ENCODE measurements at regions not wholly inside any gene's neighbourhood (a gene's known extent, or its start where the extent isn't known, plus 50 kb on each side); places are given as distances from the start of the nearest gene placed in this dataset.
"Not testable (repeated sequence)": the region's sequence is repeated elsewhere in the genome, so short reads cannot be mapped to it uniquely, and the experiment has no call there.

GRCh38 chr2:870426-870825 lies 80.2 kb upstream of the SNTG2 start:
- H4K20me1 ChIP-seq (ENCODE audit: insufficient read depth, poor library complexity, severe bottlenecking) = no peaks in the 10 kb centered on the region
- H3K79me2 ChIP-seq = no peaks in the 10 kb centered on the region
- no peak overlapping the region for H3K4me3 ChIP-seq
- no peak overlapping the region for H2AFZ ChIP-seq
- no peaks in the 10 kb centered on the region for H3K36me3 ChIP-seq (replicated peaks; ENCODE audit: insufficient read depth, low read depth)
- no peaks in the 10 kb centered on the region for H3K9me3 ChIP-seq (ENCODE audit: low read depth)
- no peak for DNase-seq (ENCODE audit: low spot score)
- H3K4me1 ChIP-seq (ENCODE audit: insufficient read depth) = no peaks in the 10 kb centered on the region
- H3K27me3 ChIP-seq = no peaks in the 10 kb centered on the region
- WGBS (ENCODE audit: low lambda C conversion rate, missing lambda C conversion rate) = 91% methylated on average over 8 of the region's 8 CpGs
- H3K4me2 ChIP-seq = no peak overlapping the region
- no peak for TF ChIP-seq EZH2phosphoT487 (IDR thresholded peaks at IDR 0.05; ENCODE audit: low read depth, severe bottlenecking, unreplicated experiment)
- no peak for TF ChIP-seq CTCF (IDR thresholded peaks at IDR 0.05; ENCODE audit: poor library complexity)
- no peaks in the 10 kb centered on the region for H3K9me2 ChIP-seq (replicated peaks; ENCODE audit: insufficient read depth)
- H3K27ac ChIP-seq = no peak overlapping the region

DNA sequence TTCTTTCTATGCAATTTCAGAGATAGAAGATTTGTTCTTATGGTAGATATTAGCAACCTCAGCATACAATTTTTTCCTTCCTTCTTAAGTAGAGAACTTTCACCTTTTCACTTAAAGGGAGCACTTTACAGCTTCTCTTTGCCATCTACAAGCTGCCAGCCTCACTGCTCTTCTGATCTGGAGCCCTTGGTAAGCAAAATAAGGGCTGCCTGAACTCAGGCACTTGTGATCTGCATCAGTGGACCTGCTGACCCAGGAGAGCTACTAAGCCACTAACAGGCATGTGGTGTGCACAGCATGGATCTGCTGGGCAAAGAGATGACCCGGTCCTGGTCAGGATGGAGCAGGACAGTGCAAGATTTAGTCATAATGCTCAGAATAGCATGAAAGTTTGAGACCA lies 80.8 kb upstream of the SNTG2 start:
- Histone ChIP-seq H3K9me2 (replicated peaks; ENCODE audit: insufficient read depth) (no peaks in the 10 kb centered on the region), H4K20me1 (ENCODE audit: insufficient read depth, poor library complexity, severe bottlenecking) (no peaks in the 10 kb centered on the region), H3K4me1 (ENCODE audit: insufficient read depth) (no peaks in the 10 kb centered on the region), H2AFZ (no peak overlapping the region), H3K4me3 (no peak overlapping the region), H3K27ac (no peak overlapping the region), H3K27me3 (no peaks in the 10 kb centered on the region), H3K79me2 (no peaks in the 10 kb centered on the region), H3K36me3 (replicated peaks; ENCODE audit: insufficient read depth, low read depth) (no peaks in the 10 kb centered on the region), H3K9me3 (ENCODE audit: low read depth) (no peaks in the 10 kb centered on the region), H3K4me2 (no peak overlapping the region)
- 90% methylated on average over 1 of the region's 1 CpG for WGBS (ENCODE audit: low lambda C conversion rate, missing lambda C conversion rate)
- DNase-seq (ENCODE audit: low spot score) = no peak
- TF ChIP-seq EZH2phosphoT487 (IDR thresholded peaks at IDR 0.05; ENCODE audit: low read depth, severe bottlenecking, unreplicated experiment) = no peak
- no peak for TF ChIP-seq EZH2 (IDR thresholded peaks at IDR 0.05; ENCODE audit: borderline replicate concordance)
- no peak for TF ChIP-seq CTCF (IDR thresholded peaks at IDR 0.05; ENCODE audit: poor library complexity)

DNA sequence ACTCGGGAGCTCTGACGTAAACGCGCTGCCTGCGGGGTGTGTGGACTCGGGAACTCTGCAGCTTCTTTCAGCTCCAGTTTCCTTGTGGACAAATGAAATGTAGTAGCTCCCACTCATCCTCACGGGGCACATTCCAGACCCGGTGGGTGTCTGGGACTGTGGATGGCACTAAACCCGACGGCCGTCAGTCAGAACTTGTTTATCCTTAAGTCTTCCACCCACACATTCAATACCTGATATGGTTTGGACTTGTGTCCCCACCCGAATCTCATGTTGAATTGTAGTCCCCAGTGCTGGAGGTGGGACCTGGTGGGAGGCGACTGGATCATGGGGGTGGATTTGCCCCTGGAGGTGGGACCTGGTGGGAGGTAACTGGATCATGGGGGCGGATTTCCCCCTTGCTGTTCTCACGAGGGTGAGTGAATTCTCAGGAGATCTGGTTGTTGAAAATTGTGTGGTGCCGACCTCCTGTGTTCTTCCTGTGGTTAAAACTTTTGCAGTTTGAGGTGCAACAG lies 81.2 kb upstream of the SNTG2 start:
- TF ChIP-seq EZH2 (IDR thresholded peaks at IDR 0.05; ENCODE audit: borderline replicate concordance) (no peak), CTCF (IDR thresholded peaks at IDR 0.05; ENCODE audit: poor library complexity) (no peak), EZH2phosphoT487 (IDR thresholded peaks at IDR 0.05; ENCODE audit: low read depth, severe bottlenecking, unreplicated experiment) (no peak)
- no peak for DNase-seq (ENCODE audit: low spot score)
- no peaks in the 10 kb centered on the region for H4K20me1 ChIP-seq (ENCODE audit: insufficient read depth, poor library complexity, severe bottlenecking)
- no peak overlapping the region for H3K4me2 ChIP-seq
- no peaks in the 10 kb centered on the region for H3K9me3 ChIP-seq (ENCODE audit: low read depth)
- H3K4me3 ChIP-seq = no peak overlapping the region
- no peaks in the 10 kb centered on the region for H3K27me3 ChIP-seq
- no peak overlapping the region for H3K27ac ChIP-seq
- no peaks in the 10 kb centered on the region for H3K79me2 ChIP-seq
- H3K36me3 ChIP-seq (replicated peaks; ENCODE audit: insufficient read depth, low read depth) = no peaks in the 10 kb centered on the region
- no peaks in the 10 kb centered on the region for H3K4me1 ChIP-seq (ENCODE audit: insufficient read depth)
- WGBS (ENCODE audit: low lambda C conversion rate, missing lambda C conversion rate) = 91% methylated on average over 16 of the region's 16 CpGs
- no peaks in the 10 kb centered on the region for H3K9me2 ChIP-seq (replicated peaks; ENCODE audit: insufficient read depth)
- no peak overlapping the region for H2AFZ ChIP-seq

- H3K27me3 ChIP-seq; H2AFZ ChIP-seq; H3K9me3 ChIP-seq (ENCODE audit: low read depth); H3K4me2 ChIP-seq; H3K27ac ChIP-seq; H3K9me2 ChIP-seq (replicated peaks; ENCODE audit: insufficient read depth); H4K20me1 ChIP-seq (ENCODE audit: insufficient read depth, poor library complexity, severe bottlenecking); H3K4me1 ChIP-seq (ENCODE audit: insufficient read depth); H3K36me3 ChIP-seq (replicated peaks; ENCODE audit: insufficient read depth, low read depth); H3K4me3 ChIP-seq; DNase-seq (ENCODE audit: low spot score); H3K79me2 ChIP-seq: not testable (repeated sequence)
- WGBS (ENCODE audit: low lambda C conversion rate, missing lambda C conversion rate) = 100% methylated on average over 1 of the region's 51 CpGs
Measured at GRCh38 chr2:868857-869256, 81.8 kb upstream of the SNTG2 start.

Data from hepatocyte (in vitro differentiated cells).